CD4-positive, alpha-beta T cell treated with Interleukin-10 for 1 hour (primary cell): ENCODE measurements at regions not wholly inside any gene's neighbourhood (a gene's known extent, or its start where the extent isn't known, plus 50 kb on each side); places are given as distances from the start of the nearest gene placed in this dataset.
"Not testable (repeated sequence)": the region's sequence is repeated elsewhere in the genome, so short reads cannot be mapped to it uniquely, and the experiment has no call there.

ENCODE experiments used
- DNase-seq: peaks from one replicate; pipeline ENCODE4 v3.0.0-alpha.2; 2020

- DNase-seq, result no peak
These were observed 931.9 kb upstream of the SLC39A10 start for GRCh38 chr2:194725169-194725568.

- DNase-seq, result no peak
These were observed 933.6 kb upstream of the SLC39A10 start for GRCh38 chr2:194723446-194723845.

GRCh38 chr2:194721227-194721626, 935.8 kb upstream of the SLC39A10 start:
- DNase-seq, result no peak

GRCh38 chr2:194720462-194720861, 936.6 kb upstream of the SLC39A10 start:
- DNase-seq, result no peak

GRCh38 chr2:194718881-194719280, 938.1 kb upstream of the SLC39A10 start:
- no peak for DNase-seq

GRCh38 chr2:194714541-194714940, 942.5 kb upstream of the SLC39A10 start:
- no peak for DNase-seq

- DNase-seq, result no peak
These were observed 947.2 kb upstream of the SLC39A10 start for GRCh38 chr2:194709840-194710239.

GRCh38 chr2:194706179-194706578, 950.8 kb upstream of the SLC39A10 start:
- DNase-seq, result no peak

GRCh38 chr2:194705398-194705797, 951.6 kb upstream of the SLC39A10 start:
- no peak for DNase-seq

- DNase-seq, result no peak
These were observed 956.3 kb upstream of the SLC39A10 start for GRCh38 chr2:194700726-194701125.

- DNase-seq, result no peak
These were observed 956.9 kb upstream of the SLC39A10 start for GRCh38 chr2:194700116-194700515.

GRCh38 chr2:194698012-194698411, 959.0 kb upstream of the SLC39A10 start:
- no peak for DNase-seq

GRCh38 chr2:194697439-194697838, 959.6 kb upstream of the SLC39A10 start:
- DNase-seq, result no peak

- no peak for DNase-seq
These were observed 960.3 kb upstream of the SLC39A10 start for GRCh38 chr2:194696690-194697089.

GRCh38 chr2:194686569-194686968, 970.5 kb upstream of the SLC39A10 start:
- no peak for DNase-seq

- no peak for DNase-seq
These were observed 983.0 kb upstream of the SLC39A10 start for GRCh38 chr2:194674043-194674442.

- DNase-seq, result no peak
These were observed 984.0 kb upstream of the SLC39A10 start for GRCh38 chr2:194672994-194673393.

- DNase-seq, result no peak
These were observed 995.6 kb upstream of the SLC39A10 start for GRCh38 chr2:194661431-194661830.

GRCh38 chr2:194639057-194639456, 1018.0 kb upstream of the SLC39A10 start:
- not testable (repeated sequence) for DNase-seq

- DNase-seq, result no peak
These were observed 1035.1 kb upstream of the SLC39A10 start for GRCh38 chr2:194621945-194622344.

GRCh38 chr2:194619366-194619765, 1037.7 kb upstream of the SLC39A10 start:
- DNase-seq, result no peak

GRCh38 chr2:194618432-194618831, 1038.6 kb upstream of the SLC39A10 start:
- DNase-seq, result no peak

- no peak for DNase-seq
These were observed 1040.7 kb upstream of the SLC39A10 start for GRCh38 chr2:194616334-194616733.

- DNase-seq, result no peak
These were observed 1046.7 kb upstream of the SLC39A10 start for GRCh38 chr2:194610297-194610696.

- no peak for DNase-seq
These were observed 1053.6 kb upstream of the SLC39A10 start for GRCh38 chr2:194603429-194603828.

GRCh38 chr2:194602750-194603149, 1054.3 kb upstream of the SLC39A10 start:
- DNase-seq, result no peak
